ENCODE measurements at regions not wholly inside any gene's neighbourhood (a gene's known extent, or its start where the extent isn't known, plus 50 kb on each side); places are given as distances from the start of the nearest gene placed in this dataset.
"Not testable (repeated sequence)": the region's sequence is repeated elsewhere in the genome, so short reads cannot be mapped to it uniquely, and the experiment has no call there.

DNA sequence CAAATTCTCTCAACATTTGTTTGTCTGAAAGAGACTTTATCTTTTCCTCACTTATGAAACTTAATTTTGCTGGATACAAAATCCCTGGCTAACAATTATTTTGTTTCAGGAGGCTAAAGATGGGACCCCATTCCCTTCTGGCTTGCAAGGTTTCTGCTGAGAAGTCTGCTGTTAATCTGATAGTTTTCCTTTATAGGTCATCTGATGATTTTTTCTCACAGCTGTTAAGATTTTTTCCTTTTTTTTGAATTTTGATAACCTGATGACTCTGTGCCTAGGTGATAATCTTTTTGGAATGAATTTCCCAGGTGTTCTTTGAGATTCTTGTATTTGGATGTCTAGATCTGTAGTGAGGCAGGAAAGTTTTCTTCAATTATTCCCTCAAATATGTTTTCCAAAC, 2661.4 kb downstream of the PCDH9 start:
- Histone ChIP-seq H3K9me2 (replicated peaks; ENCODE audit: insufficient read depth, low read length) (no peaks in the 10 kb centered on the region), H3K4me1 (ENCODE audit: low read length) (no peaks in the 10 kb centered on the region), H3K4me3 (ENCODE audit: low read length) (no peak overlapping the region), H3K36me3 (replicated peaks; ENCODE audit: insufficient read depth, low read length) (no peaks in the 10 kb centered on the region), H3K9ac (ENCODE audit: low read length) (no peak overlapping the region), H3K27ac (ENCODE audit: low read length) (no peak overlapping the region), H2AFZ (ENCODE audit: low read length) (no peak overlapping the region), H3K79me2 (ENCODE audit: low read length) (no peaks in the 10 kb centered on the region), H3K27me3 (replicated peaks; ENCODE audit: insufficient read depth, low read length) (no peaks in the 10 kb centered on the region), H3K9me3 (replicated peaks; ENCODE audit: insufficient read depth, low read length) (no peaks in the 10 kb centered on the region), H3K4me2 (ENCODE audit: low read depth, low read length) (no peak overlapping the region), H3F3A (ENCODE audit: insufficient read depth, low read length) (no peaks in the 10 kb centered on the region), H4K20me1 (ENCODE audit: insufficient read depth, low read length) (no peaks in the 10 kb centered on the region)
- no peak for DNase-seq
- TF ChIP-seq, protein P1, sequence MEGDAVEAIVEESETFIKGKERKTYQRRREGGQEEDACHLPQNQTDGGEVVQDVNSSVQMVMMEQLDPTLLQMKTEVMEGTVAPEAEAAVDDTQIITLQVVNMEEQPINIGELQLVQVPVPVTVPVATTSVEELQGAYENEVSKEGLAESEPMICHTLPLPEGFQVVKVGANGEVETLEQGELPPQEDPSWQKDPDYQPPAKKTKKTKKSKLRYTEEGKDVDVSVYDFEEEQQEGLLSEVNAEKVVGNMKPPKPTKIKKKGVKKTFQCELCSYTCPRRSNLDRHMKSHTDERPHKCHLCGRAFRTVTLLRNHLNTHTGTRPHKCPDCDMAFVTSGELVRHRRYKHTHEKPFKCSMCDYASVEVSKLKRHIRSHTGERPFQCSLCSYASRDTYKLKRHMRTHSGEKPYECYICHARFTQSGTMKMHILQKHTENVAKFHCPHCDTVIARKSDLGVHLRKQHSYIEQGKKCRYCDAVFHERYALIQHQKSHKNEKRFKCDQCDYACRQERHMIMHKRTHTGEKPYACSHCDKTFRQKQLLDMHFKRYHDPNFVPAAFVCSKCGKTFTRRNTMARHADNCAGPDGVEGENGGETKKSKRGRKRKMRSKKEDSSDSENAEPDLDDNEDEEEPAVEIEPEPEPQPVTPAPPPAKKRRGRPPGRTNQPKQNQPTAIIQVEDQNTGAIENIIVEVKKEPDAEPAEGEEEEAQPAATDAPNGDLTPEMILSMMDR (IDR thresholded peaks at IDR 0.05; ENCODE audit: low read length) = no peak
- TF ChIP-seq EZH2 (optimal IDR thresholded peaks at IDR 0.05; ENCODE audit: low read depth, low read length) = no peak
- no peak for TF ChIP-seq EZH2phosphoT487 (IDR thresholded peaks at IDR 0.05; ENCODE audit: low read length)

DNA sequence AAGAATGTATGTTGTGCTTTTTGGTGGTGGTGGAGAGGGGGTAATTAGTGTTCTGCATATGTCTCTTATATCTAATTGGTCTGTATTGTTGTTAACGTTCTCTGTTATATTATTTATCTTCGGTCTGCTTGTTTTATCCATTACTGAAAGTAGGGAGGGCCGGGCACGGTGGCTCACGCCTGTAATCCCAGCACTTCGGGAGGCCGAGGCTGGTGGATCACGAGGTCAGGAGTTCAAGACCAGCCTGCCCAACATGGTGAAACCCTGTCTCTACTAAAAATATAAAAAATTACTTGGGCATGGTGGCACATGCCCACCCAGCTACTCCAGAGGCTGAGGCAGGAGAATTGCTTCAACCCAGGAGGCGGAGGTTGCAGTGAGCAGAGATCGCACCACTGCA, 2672.1 kb downstream of the PCDH9 start:
- not testable (repeated sequence) for H3K27me3 ChIP-seq (replicated peaks; ENCODE audit: insufficient read depth, low read length); H3K9me2 ChIP-seq (replicated peaks; ENCODE audit: insufficient read depth, low read length); H3K9ac ChIP-seq (ENCODE audit: low read length); H3F3A ChIP-seq (ENCODE audit: insufficient read depth, low read length); H3K36me3 ChIP-seq (replicated peaks; ENCODE audit: insufficient read depth, low read length); H3K9me3 ChIP-seq (replicated peaks; ENCODE audit: insufficient read depth, low read length); H4K20me1 ChIP-seq (ENCODE audit: insufficient read depth, low read length); H2AFZ ChIP-seq (ENCODE audit: low read length); H3K4me2 ChIP-seq (ENCODE audit: low read depth, low read length); H3K4me3 ChIP-seq (ENCODE audit: low read length); DNase-seq; H3K79me2 ChIP-seq (ENCODE audit: low read length); H3K4me1 ChIP-seq (ENCODE audit: low read length); H3K27ac ChIP-seq (ENCODE audit: low read length)

DNA sequence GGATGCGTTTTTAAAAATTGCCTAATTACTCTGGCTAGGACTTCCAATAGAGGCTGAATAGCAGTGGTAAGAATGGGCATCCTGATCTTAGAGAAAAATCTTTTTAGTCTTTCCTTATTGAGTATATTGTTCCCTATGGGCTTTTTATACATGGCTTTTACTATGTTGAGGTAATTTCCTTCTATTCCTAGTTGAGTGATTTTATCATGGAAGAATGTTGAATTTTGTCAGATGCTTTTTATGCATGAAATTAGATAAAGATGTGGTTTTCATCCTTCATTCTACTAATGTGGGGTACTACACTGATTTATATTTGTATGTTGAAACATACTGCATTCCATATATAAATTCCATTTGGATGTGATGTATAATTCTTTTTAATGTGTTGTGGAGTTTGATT, 2673.8 kb downstream of the PCDH9 start:
- DNase-seq = no peak
- no peak for TF ChIP-seq EZH2 (optimal IDR thresholded peaks at IDR 0.05; ENCODE audit: low read depth, low read length)
- Histone ChIP-seq H3K4me2 (ENCODE audit: low read depth, low read length) (no peak overlapping the region), H3K4me1 (ENCODE audit: low read length) (no peaks in the 10 kb centered on the region), H3K9me2 (replicated peaks; ENCODE audit: insufficient read depth, low read length) (no peaks in the 10 kb centered on the region), H3F3A (ENCODE audit: insufficient read depth, low read length) (no peaks in the 10 kb centered on the region), H3K79me2 (ENCODE audit: low read length) (no peaks in the 10 kb centered on the region), H4K20me1 (ENCODE audit: insufficient read depth, low read length) (no peaks in the 10 kb centered on the region), H3K27me3 (replicated peaks; ENCODE audit: insufficient read depth, low read length) (no peaks in the 10 kb centered on the region), H3K9me3 (replicated peaks; ENCODE audit: insufficient read depth, low read length) (no peaks in the 10 kb centered on the region), H3K9ac (ENCODE audit: low read length) (no peak overlapping the region), H3K4me3 (ENCODE audit: low read length) (no peak overlapping the region), H2AFZ (ENCODE audit: low read length) (no peak overlapping the region), H3K36me3 (replicated peaks; ENCODE audit: insufficient read depth, low read length) (no peaks in the 10 kb centered on the region), H3K27ac (ENCODE audit: low read length) (no peak overlapping the region)

DNA sequence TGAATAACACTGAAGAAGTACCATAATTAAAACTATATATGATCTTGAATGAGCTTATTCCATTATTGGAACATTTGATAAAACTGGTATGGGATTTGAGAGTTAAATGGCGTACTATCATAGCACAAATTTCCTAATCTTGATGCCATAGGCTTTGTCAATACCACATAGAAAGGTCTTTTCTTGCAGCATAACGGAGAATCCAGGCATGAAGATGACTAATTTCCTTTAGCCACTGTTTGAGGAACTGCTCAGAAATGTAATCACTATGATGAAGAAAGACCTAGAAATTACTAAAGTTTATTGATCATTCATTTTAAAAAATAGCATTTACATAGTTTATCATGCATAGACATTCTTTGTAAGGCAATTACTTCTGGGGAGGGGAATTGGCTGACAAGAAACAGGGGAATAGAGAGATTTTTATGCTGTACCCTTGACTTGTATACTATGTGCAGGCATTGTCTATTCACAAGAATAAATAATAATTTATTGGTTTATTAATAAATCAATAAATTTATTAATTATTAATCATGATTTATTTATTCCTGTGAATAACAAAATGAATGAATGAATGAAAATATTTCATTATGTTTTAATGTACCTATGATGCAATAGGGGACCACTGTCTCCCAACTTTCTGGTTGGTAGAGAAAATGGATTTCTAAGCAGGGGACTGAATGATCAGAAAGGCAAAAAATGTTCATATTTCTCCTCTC, 2676.6 kb downstream of the PCDH9 start:
- Histone ChIP-seq H3K4me2 (ENCODE audit: low read depth, low read length) (no peak overlapping the region), H3K36me3 (replicated peaks; ENCODE audit: insufficient read depth, low read length) (no peaks in the 10 kb centered on the region), H3K4me3 (ENCODE audit: low read length) (no peak overlapping the region), H3K27me3 (replicated peaks; ENCODE audit: insufficient read depth, low read length) (no peaks in the 10 kb centered on the region), H2AFZ (ENCODE audit: low read length) (no peak overlapping the region), H3K4me1 (ENCODE audit: low read length) (no peaks in the 10 kb centered on the region), H3F3A (ENCODE audit: insufficient read depth, low read length) (no peaks in the 10 kb centered on the region), H3K27ac (ENCODE audit: low read length) (no peak overlapping the region), H4K20me1 (ENCODE audit: insufficient read depth, low read length) (no peaks in the 10 kb centered on the region), H3K9me2 (replicated peaks; ENCODE audit: insufficient read depth, low read length) (no peaks in the 10 kb centered on the region), H3K79me2 (ENCODE audit: low read length) (no peaks in the 10 kb centered on the region), H3K9ac (ENCODE audit: low read length) (no peak overlapping the region), H3K9me3 (replicated peaks; ENCODE audit: insufficient read depth, low read length) (no peaks in the 10 kb centered on the region)
- TF ChIP-seq, protein P1 (IDR thresholded peaks at IDR 0.05; ENCODE audit: low read length) = no peak
- no peak for TF ChIP-seq EZH2phosphoT487 (IDR thresholded peaks at IDR 0.05; ENCODE audit: low read length)
- TF ChIP-seq EZH2 (optimal IDR thresholded peaks at IDR 0.05; ENCODE audit: low read depth, low read length) = no peak
- no peak for DNase-seq

Data from MM.1S (cell line).